SK-N-SH (cell line): ENCODE measurements at regions not wholly inside any gene's neighbourhood (a gene's known extent, or its start where the extent isn't known, plus 50 kb on each side); places are given as distances from the start of the nearest gene placed in this dataset.

Experiments used
- CTCF ChIA-PET: fragments of 300-600, 350-600 bp; formaldehyde crosslinking; extraction: SDS; loops from one replicate; lab custom pipeline; 2021; lab: Yijun Ruan, JAX
- POLR2A ChIA-PET: fragments of 350-600 bp; sonication (Branson Sonifier 250); formaldehyde crosslinking; extraction: SDS; loops from one replicate; lab custom pipeline; 2020; ENCODE audit warnings: antibody characterized with exemption, inconsistent platforms; lab: Yijun Ruan, JAX
- DNase-seq: peaks from one replicate; pipeline ENCODE4 v3.0.0; 2012
- H2AFZ ChIP-seq: fragments of 200-600 bp; sonication (generic); 2 replicates; pipeline ENCODE4 v1.8.1; 2016; ENCODE audit warnings: antibody characterized with exemption, mild to moderate bottlenecking, low read depth
- H3F3A ChIP-seq: fragments of 200-600 bp; sonication (generic); replicated peaks from 2 replicates; pipeline ENCODE3; 2016; ENCODE audit warnings: antibody characterized with exemption, mild to moderate bottlenecking; ENCODE audit not compliant: insufficient read depth
- H3K27ac ChIP-seq, 2 experiments: fragments of 200-500 bp in 1 of 2; fragments of 200-600 bp in 1 of 2; sonication (Bioruptor generic) in 1 of 2; sonication (generic), shearing (Covaris generic) in 1 of 2; 2 replicates each; pipeline versions ENCODE4 v1.5.1 to v1.6.1; 2014 to 2016; ENCODE audit warnings: low read depth in 2 of 2, inconsistent platforms in 1 of 2, low read length in 1 of 2, mild to moderate bottlenecking in 1 of 2, mixed read lengths in 1 of 2
- H3K27me3 ChIP-seq: fragments of 200-600 bp; sonication (generic), shearing (Covaris generic); 2 replicates; pipeline ENCODE4 v1.6.1; 2016; ENCODE audit warnings: mixed run types; ENCODE audit not compliant: insufficient read depth
- H3K36me3 ChIP-seq, 2 experiments: fragments of 200-500 bp in 1 of 2; fragments of 200-600 bp in 1 of 2; sonication (Bioruptor generic) in 1 of 2; sonication (generic) in 1 of 2; replicated peaks in 1 of 2; 2 replicates each; pipeline versions ENCODE3 to v1.5.1; 2014 to 2016; ENCODE audit warnings: low read length in 1 of 2, mild to moderate bottlenecking in 1 of 2; ENCODE audit not compliant: insufficient read depth in 2 of 2, control insufficient read depth in 1 of 2
- H3K4me1 ChIP-seq, 2 experiments: fragments of 200-500 bp in 1 of 2; fragments of 200-600 bp in 1 of 2; sonication (Bioruptor generic) in 1 of 2; sonication (generic), shearing (Covaris generic) in 1 of 2; 2 replicates each; pipeline versions ENCODE4 v1.5.1 to v1.6.1; 2014 to 2016; ENCODE audit warnings: low read depth in 1 of 2, low read length in 1 of 2, mixed run types in 1 of 2; ENCODE audit not compliant: insufficient read depth in 2 of 2, control insufficient read depth in 1 of 2
- H3K4me2 ChIP-seq: fragments of 200-600 bp; sonication (generic), shearing (Covaris generic); 2 replicates; pipeline ENCODE4 v1.6.1; 2017; ENCODE audit warnings: mixed run types
- H3K4me3 ChIP-seq, 2 experiments: fragments of 200-500 bp in 1 of 2; fragments of 200-600 bp in 1 of 2; sonication (Bioruptor generic) in 1 of 2; sonication (generic), shearing (Covaris generic) in 1 of 2; 2 replicates each; pipeline versions ENCODE4 v1.5.1 to v1.8.1; 2014 to 2016; ENCODE audit warnings: low read depth in 2 of 2, inconsistent platforms in 1 of 2, low read length in 1 of 2, mild to moderate bottlenecking in 1 of 2, mixed read lengths in 1 of 2, moderate library complexity in 1 of 2
- H3K79me2 ChIP-seq: fragments of 200-600 bp; sonication (generic); 2 replicates; pipeline ENCODE4 v1.8.1; 2017; ENCODE audit warnings: mild to moderate bottlenecking; ENCODE audit not compliant: insufficient read depth
- H3K9ac ChIP-seq: fragments of 200-600 bp; sonication (generic); 2 replicates; pipeline ENCODE4 v1.6.1; 2017; ENCODE audit warnings: mixed run types
- H3K9me2 ChIP-seq: fragments of 200-600 bp; sonication (generic); 2 replicates; pipeline ENCODE4 v1.6.1; 2017; ENCODE audit warnings: mixed run types
- H3K9me3 ChIP-seq: fragments of 200-600 bp; sonication (generic); 2 replicates; pipeline ENCODE4 v1.6.1; 2017; ENCODE audit warnings: mixed run types, mild to moderate bottlenecking, moderate library complexity
- H4K20me1 ChIP-seq: fragments of 200-600 bp; sonication (generic); 2 replicates; pipeline ENCODE4 v1.6.1; 2017; ENCODE audit warnings: mild to moderate bottlenecking, mixed run types; ENCODE audit not compliant: insufficient read depth
- ELF1 ChIP-seq: IDR thresholded peaks from 2 replicates; pipeline ENCODE4 v1.4.0; 2012
- EP300 ChIP-seq, 2 experiments: IDR thresholded peaks; 2 replicates each; pipeline versions ENCODE4 v1.4.0 to v1.6.1; 2012; ENCODE audit warnings: borderline replicate concordance in 1 of 2, low read depth in 1 of 2, low read length in 1 of 2
- EZH2phosphoT487 ChIP-seq: fragments of 200-600 bp; sonication (generic); IDR thresholded peaks from 2 replicates; pipeline ENCODE4 v1.6.1; 2017; ENCODE audit warnings: low read depth, mixed run types, mild to moderate bottlenecking, antibody characterized with exemption, moderate library complexity, borderline replicate concordance
- FOSL2 ChIP-seq: IDR thresholded peaks from 2 replicates; pipeline ENCODE4 v1.4.0; 2012; ENCODE audit warnings: low read depth, mild to moderate bottlenecking, moderate library complexity, borderline replicate concordance
- GATA2 ChIP-seq: sonication (generic); formaldehyde crosslinking; IDR thresholded peaks from 2 replicates; pipeline ENCODE4 v1.5.0; 2020; ENCODE audit warnings: mild to moderate bottlenecking, missing genetic modification reagents
- MEF2A ChIP-seq: IDR thresholded peaks from 2 replicates; pipeline ENCODE4 v1.4.0; 2012; ENCODE audit warnings: low read depth, borderline replicate concordance
- MXI1 ChIP-seq: IDR thresholded peaks from 2 replicates; pipeline ENCODE4 v1.6.1; 2012; ENCODE audit warnings: mild to moderate bottlenecking, low read depth, low read length, improper control_type of control experiment
- REST ChIP-seq: IDR thresholded peaks from 2 replicates; pipeline ENCODE4 v1.6.1; 2012; ENCODE audit warnings: mild to moderate bottlenecking, low read depth, low read length, moderate library complexity
- RXRA ChIP-seq: IDR thresholded peaks from 2 replicates; pipeline ENCODE4 v1.4.0; 2012; ENCODE audit warnings: low read depth, mild to moderate bottlenecking, borderline replicate concordance
- SMC3 ChIP-seq: IDR thresholded peaks from 2 replicates; pipeline ENCODE4 v1.6.1; 2012; ENCODE audit warnings: low read depth, low read length, improper control_type of control experiment
- TAF1 ChIP-seq: IDR thresholded peaks from 2 replicates; pipeline ENCODE4 v1.6.1; 2012; ENCODE audit warnings: low read depth, mild to moderate bottlenecking, low read length, moderate library complexity, borderline replicate concordance
- TCF12 ChIP-seq: IDR thresholded peaks from 2 replicates; pipeline ENCODE4 v1.4.0; 2012
- TEAD4 ChIP-seq: IDR thresholded peaks from 2 replicates; pipeline ENCODE4 v1.4.0; 2012; ENCODE audit warnings: mild to moderate bottlenecking, borderline replicate concordance; ENCODE audit not compliant: insufficient read depth
- WGBS: methylation state at CpG from one replicate; pipeline ENCODE4 v1.1.6; 2017; ENCODE audit warnings: low lambda C conversion rate; 5-methylcytosine and 5-hydroxymethylcytosine counted together
- TF ChIP-seq, protein P1 (sequence below): IDR thresholded peaks from 2 replicates; pipeline ENCODE4 v1.4.0; 2012; ENCODE audit warnings: low read depth, borderline replicate concordance
- TF ChIP-seq, protein P2 (sequence below): IDR thresholded peaks from 2 replicates; pipeline ENCODE4 v1.4.0; 2012; ENCODE audit warnings: low read depth, borderline replicate concordance

GRCh38 chr4:24245491-24245820 is 338.9 kb downstream of the DHX15 start:
- no peaks in the 10 kb centered on the region for H4K20me1 ChIP-seq
- H3K4me1 ChIP-seq = no peaks in the 10 kb centered on the region
- H3K36me3 ChIP-seq = no peaks in the 10 kb centered on the region
- no peaks in the 10 kb centered on the region; the same call in 1 of the 2 replicates for H3K27me3 ChIP-seq
- H3K27ac ChIP-seq = no peak overlapping the region
- no peak overlapping the region for H3K4me2 ChIP-seq
- H3K9me3 ChIP-seq = no peaks in the 10 kb centered on the region
- no peak overlapping the region for H2AFZ ChIP-seq
- POLR2A ChIA-PET = no interaction called here
- CTCF ChIA-PET = no interaction called here
- no peak overlapping the region for H3K9ac ChIP-seq
- no peak for DNase-seq
- TF ChIP-seq RXRA = no peak
- no peak for TF ChIP-seq TEAD4
- no peak for TF ChIP-seq REST
- TF ChIP-seq EP300 (IDR thresholded peaks at IDR 0.05; ENCODE audit: borderline replicate concordance in 1 of 2, low read depth in 1 of 2, low read length in 1 of 2) = no peak
- TF ChIP-seq TCF12 = no peak
- no peak for TF ChIP-seq ELF1
- TF ChIP-seq TAF1 = no peak
- TF ChIP-seq SMC3 = no peak
- no peak for TF ChIP-seq MXI1
- TF ChIP-seq, protein P1, sequence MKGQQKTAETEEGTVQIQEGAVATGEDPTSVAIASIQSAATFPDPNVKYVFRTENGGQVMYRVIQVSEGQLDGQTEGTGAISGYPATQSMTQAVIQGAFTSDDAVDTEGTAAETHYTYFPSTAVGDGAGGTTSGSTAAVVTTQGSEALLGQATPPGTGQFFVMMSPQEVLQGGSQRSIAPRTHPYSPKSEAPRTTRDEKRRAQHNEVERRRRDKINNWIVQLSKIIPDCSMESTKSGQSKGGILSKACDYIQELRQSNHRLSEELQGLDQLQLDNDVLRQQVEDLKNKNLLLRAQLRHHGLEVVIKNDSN = no peak
- TF ChIP-seq EZH2phosphoT487 = no peak
- TF ChIP-seq FOSL2 = no peak
- TF ChIP-seq, protein P2, sequence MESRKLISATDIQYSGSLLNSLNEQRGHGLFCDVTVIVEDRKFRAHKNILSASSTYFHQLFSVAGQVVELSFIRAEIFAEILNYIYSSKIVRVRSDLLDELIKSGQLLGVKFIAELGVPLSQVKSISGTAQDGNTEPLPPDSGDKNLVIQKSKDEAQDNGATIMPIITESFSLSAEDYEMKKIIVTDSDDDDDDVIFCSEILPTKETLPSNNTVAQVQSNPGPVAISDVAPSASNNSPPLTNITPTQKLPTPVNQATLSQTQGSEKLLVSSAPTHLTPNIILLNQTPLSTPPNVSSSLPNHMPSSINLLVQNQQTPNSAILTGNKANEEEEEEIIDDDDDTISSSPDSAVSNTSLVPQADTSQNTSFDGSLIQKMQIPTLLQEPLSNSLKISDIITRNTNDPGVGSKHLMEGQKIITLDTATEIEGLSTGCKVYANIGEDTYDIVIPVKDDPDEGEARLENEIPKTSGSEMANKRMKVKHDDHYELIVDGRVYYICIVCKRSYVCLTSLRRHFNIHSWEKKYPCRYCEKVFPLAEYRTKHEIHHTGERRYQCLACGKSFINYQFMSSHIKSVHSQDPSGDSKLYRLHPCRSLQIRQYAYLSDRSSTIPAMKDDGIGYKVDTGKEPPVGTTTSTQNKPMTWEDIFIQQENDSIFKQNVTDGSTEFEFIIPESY = no peak
- no peak for TF ChIP-seq MEF2A
- no peak for TF ChIP-seq GATA2 (CRISPR knock-in tag)
- H3F3A ChIP-seq = no peaks in the 10 kb centered on the region
- no peak overlapping the region for H3K4me3 ChIP-seq
- H3K9me2 ChIP-seq = no peaks in the 10 kb centered on the region
- WGBS = 5% methylated on average over 2 of the region's 2 CpGs
- no peaks in the 10 kb centered on the region for H3K79me2 ChIP-seq
